CD14-positive monocyte (primary cell): ENCODE measurements at regions not wholly inside any gene's neighbourhood (a gene's known extent, or its start where the extent isn't known, plus 50 kb on each side); places are given as distances from the start of the nearest gene placed in this dataset.

Experiments
- DNase-seq, 3 donors: peaks; one replicate each; pipeline ENCODE4 v3.0.0-alpha.2; 2011 to 2022
- H2AFZ ChIP-seq: 2 replicates; pipeline ENCODE4 v1.6.0; 2012; ENCODE audit warnings: mild to moderate bottlenecking, low read depth, low read length, inconsistent platforms; ENCODE audit not compliant: insufficient read depth, poor library complexity, severe bottlenecking
- H3K27ac ChIP-seq, 2 donors: 1 replicate in 1 of 2; 2 replicates in 1 of 2; pipeline ENCODE4 v1.5.1; 2012 to 2013; ENCODE audit warnings: low read length in 2 of 2, control low read depth in 1 of 2, inconsistent platforms in 1 of 2, low read depth in 1 of 2, mild to moderate bottlenecking in 1 of 2
- H3K27me3 ChIP-seq, 2 donors: one replicate each; pipeline versions ENCODE4 v1.6.0 to v1.6.1; 2011 to 2013; ENCODE audit warnings: low read length in 2 of 2; ENCODE audit not compliant: control insufficient read depth in 2 of 2, insufficient read depth in 2 of 2
- H3K36me3 ChIP-seq, 2 donors: replicated peaks in 1 of 2; 1 replicate in 1 of 2; 2 replicates in 1 of 2; pipeline versions ENCODE4 v1.5.1 to v1.6.1; 2012 to 2013; ENCODE audit warnings: low read length in 2 of 2, control low read depth in 1 of 2, inconsistent platforms in 1 of 2, mild to moderate bottlenecking in 1 of 2; ENCODE audit not compliant: insufficient read depth in 2 of 2, control insufficient read depth in 1 of 2
- H3K4me1 ChIP-seq, 2 donors: 1 replicate in 1 of 2; 2 replicates in 1 of 2; pipeline versions ENCODE4 v1.5.1 to v1.6.1; 2012 to 2013; ENCODE audit warnings: low read length in 2 of 2, control low read depth in 1 of 2, inconsistent platforms in 1 of 2, mild to moderate bottlenecking in 1 of 2, moderate library complexity in 1 of 2; ENCODE audit not compliant: insufficient read depth in 2 of 2, control insufficient read depth in 1 of 2
- H3K4me2 ChIP-seq: replicated peaks from 2 replicates; pipeline ENCODE3; 2012; ENCODE audit warnings: low read length, moderate library complexity, mild to moderate bottlenecking; ENCODE audit not compliant: poor library complexity, severe bottlenecking; ENCODE audit errors: extremely low read depth
- H3K4me3 ChIP-seq, 3 experiments: fragments of 200-600 bp in 1 of 3; sonication (generic) in 1 of 3; replicated peaks in 1 of 3; 1 replicate in 2 of 3; 2 replicates in 1 of 3; pipeline ENCODE4 v1.5.1; 2011 to 2013; ENCODE audit warnings: low read length in 3 of 3, mild to moderate bottlenecking in 3 of 3, control low read depth in 2 of 3, low read depth in 2 of 3, inconsistent platforms in 1 of 3, moderate library complexity in 1 of 3
- H3K79me2 ChIP-seq: 2 replicates; pipeline ENCODE4 v1.6.0; 2012; ENCODE audit warnings: mild to moderate bottlenecking, control low read depth, inconsistent platforms, low read length, moderate library complexity; ENCODE audit not compliant: insufficient read depth
- H3K9ac ChIP-seq: 2 replicates; pipeline ENCODE4 v1.6.0; 2017; ENCODE audit warnings: low read length, mild to moderate bottlenecking; ENCODE audit not compliant: insufficient read depth, poor library complexity, severe bottlenecking
- H3K9me3 ChIP-seq, 2 donors: replicated peaks in 1 of 2; 1 replicate in 1 of 2; 2 replicates in 1 of 2; pipeline versions ENCODE4 v1.5.1 to v1.6.1; 2012 to 2013; ENCODE audit warnings: low read length in 2 of 2, control low read depth in 1 of 2; ENCODE audit not compliant: control insufficient read depth in 1 of 2, insufficient read depth in 1 of 2
- H4K20me1 ChIP-seq: 2 replicates; pipeline ENCODE4 v1.6.0; 2012; ENCODE audit warnings: mild to moderate bottlenecking, low read length, control low read depth, moderate library complexity; ENCODE audit not compliant: insufficient read depth
- H3K27ac Mint-ChIP-seq, 7 donors: one replicate each; pipeline ENCODE4 v1.8.0; 2020; ENCODE audit warnings: mild to moderate bottlenecking in 7 of 7, mixed read lengths in 7 of 7, moderate library complexity in 6 of 7, inconsistent platforms in 2 of 7
- H3K27me3 Mint-ChIP-seq, 3 donors: one replicate each; pipeline ENCODE4 v1.8.0; 2021 to 2022; ENCODE audit warnings: low read depth in 3 of 3, mild to moderate bottlenecking in 3 of 3, mixed read lengths in 3 of 3, moderate library complexity in 3 of 3, inconsistent platforms in 1 of 3
- H3K36me3 Mint-ChIP-seq, 2 donors: one replicate each; pipeline ENCODE4 v1.8.0; 2020; ENCODE audit warnings: mixed read lengths in 2 of 2, inconsistent platforms in 1 of 2, mild to moderate bottlenecking in 1 of 2
- H3K4me1 Mint-ChIP-seq: one replicate; pipeline ENCODE4 v1.8.0; 2020; ENCODE audit warnings: mild to moderate bottlenecking, mixed read lengths
- H3K4me3 Mint-ChIP-seq, 2 donors: one replicate each; pipeline ENCODE4 v1.8.0; 2020; ENCODE audit warnings: mild to moderate bottlenecking in 2 of 2, mixed read lengths in 2 of 2, moderate library complexity in 1 of 2
- H3K9me3 Mint-ChIP-seq, 7 donors: one replicate each; pipeline ENCODE4 v1.8.0; 2020 to 2022; ENCODE audit warnings: mixed read lengths in 7 of 7, mild to moderate bottlenecking in 6 of 7, moderate library complexity in 6 of 7, inconsistent platforms in 2 of 7
- WGBS: methylation state at CpG from one replicate; pipeline ENCODE4 v1.1.5; 2013; ENCODE audit warnings: missing lambda C conversion rate; ENCODE audit not compliant: insufficient coverage; 5-methylcytosine and 5-hydroxymethylcytosine counted together
- intact Hi-C, 2 donors: fragments of 100-400 bp; cut with micrococcal nuclease; formaldehyde crosslinking; loops; one replicate each; pipeline versions ENCODE4 v1.15.0 to v1.15.1; 2023
- TF ChIP-seq, protein P1 (sequence below): fragments of 200-600 bp; IDR thresholded peaks from one replicate; pipeline ENCODE4 v1.8.0; 2022; ENCODE audit warnings: antibody characterized with exemption, mild to moderate bottlenecking

DNA sequence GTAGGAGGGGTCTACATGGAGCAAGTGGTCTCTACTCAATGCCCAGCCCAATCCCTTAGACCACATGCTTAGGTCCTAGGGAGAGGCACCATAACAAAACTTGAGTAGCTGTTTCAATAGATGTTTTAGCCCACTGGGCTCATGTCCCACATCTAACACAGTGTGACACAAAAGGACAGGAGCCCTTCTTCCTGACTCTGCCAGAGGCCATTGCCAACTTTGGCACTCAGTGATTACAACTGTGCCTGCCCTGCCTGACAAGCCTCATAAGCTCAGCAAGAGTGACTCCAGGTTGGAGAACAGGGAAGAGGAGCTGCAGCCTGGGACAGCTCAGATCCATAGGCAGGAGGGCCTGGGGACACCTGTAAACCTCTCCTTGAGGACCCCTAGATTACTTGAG lies 230.8 kb downstream of the ENC1 start:
- Mint-ChIP-seq H3K27me3 (peaks cover 0 to 1% (median 0%) of the 10 kb centered on the region in 3 donors), H3K9me3 (peaks cover 0 to 2% (median 0%) of the 10 kb centered on the region in 7 donors), H3K4me3 (no peak overlapping the region), H3K36me3 (no peaks in the 10 kb centered on the region), H3K4me1 (peaks cover 15% of the 10 kb centered on the region), H3K27ac (no peak overlapping the region)
- no peak overlapping the region for H3K27ac ChIP-seq
- H3K4me1 ChIP-seq: peaks cover 0 to 6% of the 10 kb centered on the region in 2 donors
- no peaks in the 10 kb centered on the region for H4K20me1 ChIP-seq
- no peak for DNase-seq
- H3K27me3 ChIP-seq: no peaks in the 10 kb centered on the region
- H3K4me3 ChIP-seq: no peak overlapping the region
- TF ChIP-seq, protein P1, sequence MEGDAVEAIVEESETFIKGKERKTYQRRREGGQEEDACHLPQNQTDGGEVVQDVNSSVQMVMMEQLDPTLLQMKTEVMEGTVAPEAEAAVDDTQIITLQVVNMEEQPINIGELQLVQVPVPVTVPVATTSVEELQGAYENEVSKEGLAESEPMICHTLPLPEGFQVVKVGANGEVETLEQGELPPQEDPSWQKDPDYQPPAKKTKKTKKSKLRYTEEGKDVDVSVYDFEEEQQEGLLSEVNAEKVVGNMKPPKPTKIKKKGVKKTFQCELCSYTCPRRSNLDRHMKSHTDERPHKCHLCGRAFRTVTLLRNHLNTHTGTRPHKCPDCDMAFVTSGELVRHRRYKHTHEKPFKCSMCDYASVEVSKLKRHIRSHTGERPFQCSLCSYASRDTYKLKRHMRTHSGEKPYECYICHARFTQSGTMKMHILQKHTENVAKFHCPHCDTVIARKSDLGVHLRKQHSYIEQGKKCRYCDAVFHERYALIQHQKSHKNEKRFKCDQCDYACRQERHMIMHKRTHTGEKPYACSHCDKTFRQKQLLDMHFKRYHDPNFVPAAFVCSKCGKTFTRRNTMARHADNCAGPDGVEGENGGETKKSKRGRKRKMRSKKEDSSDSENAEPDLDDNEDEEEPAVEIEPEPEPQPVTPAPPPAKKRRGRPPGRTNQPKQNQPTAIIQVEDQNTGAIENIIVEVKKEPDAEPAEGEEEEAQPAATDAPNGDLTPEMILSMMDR: no peak
- H2AFZ ChIP-seq: no peak overlapping the region
- H3K9me3 ChIP-seq: no peaks in the 10 kb centered on the region
- intact Hi-C loops: no loop called here
- H3K79me2 ChIP-seq: no peaks in the 10 kb centered on the region
- no peak overlapping the region for H3K4me2 ChIP-seq
- no peaks in the 10 kb centered on the region for H3K36me3 ChIP-seq
- H3K9ac ChIP-seq: no peak overlapping the region

DNA sequence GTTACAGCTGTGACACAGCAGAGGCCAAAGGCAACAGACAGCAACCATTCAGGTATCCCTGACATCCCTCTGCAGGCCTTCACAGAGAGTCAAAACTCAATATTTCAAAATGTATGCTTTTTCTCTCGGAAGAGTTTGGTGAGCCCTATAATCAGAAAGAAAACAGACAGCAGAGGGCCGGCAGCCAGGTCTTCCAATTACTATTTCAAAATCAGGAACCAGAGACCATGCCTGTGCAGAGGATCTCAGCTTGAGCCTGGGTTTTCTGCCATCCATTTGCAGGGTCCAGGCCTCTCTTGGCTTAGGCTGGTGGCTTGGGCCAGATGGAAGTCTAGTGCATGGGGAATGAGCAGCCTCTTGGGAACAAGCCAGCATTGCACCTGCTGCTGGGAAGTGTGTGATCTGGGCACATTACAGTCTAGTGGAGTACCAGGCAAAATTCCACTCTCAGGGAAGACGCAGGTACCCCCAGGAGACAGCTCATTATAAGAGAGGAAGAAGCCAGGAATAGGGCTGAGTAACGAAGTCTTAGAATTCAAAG lies 231.3 kb downstream of the ENC1 start:
- H3K4me2 ChIP-seq: no peak overlapping the region
- no peaks in the 10 kb centered on the region for H3K9me3 ChIP-seq
- TF ChIP-seq, protein P1: no peak
- Mint-ChIP-seq H3K27me3 (no peaks in the 10 kb centered on the region), H3K27ac (no peak overlapping the region), H3K4me3 (no peak overlapping the region), H3K4me1 (peaks cover 15% of the 10 kb centered on the region), H3K9me3 (peaks cover 0 to 1% (median 0%) of the 10 kb centered on the region in 7 donors), H3K36me3 (no peaks in the 10 kb centered on the region)
- no peaks in the 10 kb centered on the region for H3K79me2 ChIP-seq
- H3K36me3 ChIP-seq: no peaks in the 10 kb centered on the region
- no peak overlapping the region for H3K4me3 ChIP-seq
- H3K27me3 ChIP-seq: no peaks in the 10 kb centered on the region
- no peak for DNase-seq
- no peaks in the 10 kb centered on the region for H4K20me1 ChIP-seq
- H3K4me1 ChIP-seq: peaks cover 0 to 6% of the 10 kb centered on the region in 2 donors
- WGBS: 80% methylated on average over 2 of the region's 4 CpGs
- intact Hi-C loops: no loop called here
- no peak overlapping the region for H2AFZ ChIP-seq
- no peak overlapping the region for H3K27ac ChIP-seq
- H3K9ac ChIP-seq: no peak overlapping the region
